GM10266 (cell line): ENCODE measurements at regions not wholly inside any gene's neighbourhood (a gene's known extent, or its start where the extent isn't known, plus 50 kb on each side); places are given as distances from the start of the nearest gene placed in this dataset.

Experiments
- DNase-seq: peaks from one replicate; pipeline ENCODE4 v3.0.0; 2012; ENCODE audit errors: extremely low spot score
- TF ChIP-seq, protein P1 (sequence below): IDR thresholded peaks from 2 replicates; pipeline ENCODE4 v1.5.1; 2012; ENCODE audit warnings: mild to moderate bottlenecking, low read depth; ENCODE audit not compliant: control insufficient read depth, insufficient read depth; ENCODE audit errors: missing control alignments

DNA sequence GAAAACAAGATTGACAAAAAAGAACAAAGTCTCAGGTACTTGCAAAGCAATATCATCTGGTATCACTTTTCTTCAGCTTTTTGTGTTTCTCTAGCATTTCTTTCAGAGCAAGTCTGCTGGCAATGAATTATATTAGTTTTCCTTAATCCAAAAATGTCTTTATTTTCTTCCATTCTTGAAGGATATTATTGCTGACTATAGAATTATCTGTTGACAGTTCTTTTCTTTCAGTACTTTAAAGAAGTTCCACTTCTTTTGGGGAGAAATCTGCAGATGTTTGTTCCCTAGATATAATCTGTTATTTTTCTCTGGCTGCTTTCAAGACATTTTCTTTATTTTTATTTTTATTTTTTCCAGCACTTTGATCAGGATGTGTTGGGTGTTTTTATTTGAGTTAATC, 161.8 kb upstream of the SPRED2 start:
- DNase-seq = no peak

DNA sequence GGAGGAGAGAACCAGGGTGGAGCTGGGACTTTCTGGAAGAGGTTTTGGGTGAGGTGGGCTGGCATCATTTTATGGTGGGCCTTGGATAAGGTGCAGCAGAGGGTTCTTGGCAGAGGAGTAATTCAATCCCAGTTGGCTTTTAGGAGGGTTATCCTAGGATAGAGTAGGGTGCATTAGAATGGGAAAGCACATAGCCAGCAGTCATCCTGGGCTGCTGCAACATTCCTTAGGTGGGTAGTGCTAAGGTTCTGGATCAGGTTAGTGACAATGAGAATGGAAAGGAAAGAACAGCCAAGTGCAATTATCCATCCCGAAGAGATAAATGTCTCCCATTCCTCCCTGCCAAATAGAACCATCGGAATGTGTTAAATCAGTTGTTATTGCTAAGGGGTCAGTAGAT, 157.3 kb upstream of the SPRED2 start:
- TF ChIP-seq, protein P1, sequence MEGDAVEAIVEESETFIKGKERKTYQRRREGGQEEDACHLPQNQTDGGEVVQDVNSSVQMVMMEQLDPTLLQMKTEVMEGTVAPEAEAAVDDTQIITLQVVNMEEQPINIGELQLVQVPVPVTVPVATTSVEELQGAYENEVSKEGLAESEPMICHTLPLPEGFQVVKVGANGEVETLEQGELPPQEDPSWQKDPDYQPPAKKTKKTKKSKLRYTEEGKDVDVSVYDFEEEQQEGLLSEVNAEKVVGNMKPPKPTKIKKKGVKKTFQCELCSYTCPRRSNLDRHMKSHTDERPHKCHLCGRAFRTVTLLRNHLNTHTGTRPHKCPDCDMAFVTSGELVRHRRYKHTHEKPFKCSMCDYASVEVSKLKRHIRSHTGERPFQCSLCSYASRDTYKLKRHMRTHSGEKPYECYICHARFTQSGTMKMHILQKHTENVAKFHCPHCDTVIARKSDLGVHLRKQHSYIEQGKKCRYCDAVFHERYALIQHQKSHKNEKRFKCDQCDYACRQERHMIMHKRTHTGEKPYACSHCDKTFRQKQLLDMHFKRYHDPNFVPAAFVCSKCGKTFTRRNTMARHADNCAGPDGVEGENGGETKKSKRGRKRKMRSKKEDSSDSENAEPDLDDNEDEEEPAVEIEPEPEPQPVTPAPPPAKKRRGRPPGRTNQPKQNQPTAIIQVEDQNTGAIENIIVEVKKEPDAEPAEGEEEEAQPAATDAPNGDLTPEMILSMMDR = no peak
- no peak for DNase-seq

More for the DNA sequence above, 161.8 kb upstream of the SPRED2 start:
- TF ChIP-seq, protein P1 = no peak

DNA sequence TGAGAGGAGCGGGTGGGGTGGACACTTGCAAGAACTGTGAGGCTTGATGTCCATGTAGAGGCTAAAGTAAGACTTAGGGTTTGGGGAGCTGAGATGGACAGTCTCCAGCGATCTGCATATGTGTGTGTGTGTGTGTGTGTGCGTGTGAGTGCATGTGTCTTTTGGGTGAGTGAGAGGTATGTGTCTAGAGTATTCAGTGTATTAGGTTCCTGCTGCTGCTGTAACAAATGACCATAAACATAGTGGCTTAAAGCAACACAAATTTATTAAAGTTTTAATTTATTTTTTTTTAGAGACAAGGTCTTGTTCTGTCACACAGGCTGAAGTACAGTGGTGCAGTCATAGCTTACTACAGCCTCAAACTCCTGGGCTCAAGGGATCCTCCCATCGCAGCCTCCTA, 155.4 kb upstream of the SPRED2 start:
- no peak for DNase-seq
- TF ChIP-seq, protein P1 = no peak

DNA sequence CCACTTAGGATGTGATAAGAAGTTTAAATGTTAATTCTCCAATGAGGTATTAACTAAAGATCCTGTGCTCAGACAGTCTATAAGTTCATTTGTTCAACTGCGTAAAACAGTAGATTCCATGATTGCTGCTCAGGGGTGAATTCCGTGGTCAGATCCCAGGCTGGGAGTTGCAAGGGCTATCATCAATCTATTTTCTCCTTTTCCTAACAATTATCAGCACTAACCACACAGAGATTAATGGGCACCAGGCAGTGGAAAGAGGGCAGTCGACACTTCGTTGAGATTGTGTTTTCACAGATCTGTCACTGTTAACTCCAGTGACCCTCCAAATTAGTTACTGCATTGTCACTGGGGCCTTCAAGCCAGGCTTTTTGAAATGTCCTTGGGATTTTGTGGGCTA, 154.1 kb upstream of the SPRED2 start:
- no peak for DNase-seq
- TF ChIP-seq, protein P1 = no peak

DNA sequence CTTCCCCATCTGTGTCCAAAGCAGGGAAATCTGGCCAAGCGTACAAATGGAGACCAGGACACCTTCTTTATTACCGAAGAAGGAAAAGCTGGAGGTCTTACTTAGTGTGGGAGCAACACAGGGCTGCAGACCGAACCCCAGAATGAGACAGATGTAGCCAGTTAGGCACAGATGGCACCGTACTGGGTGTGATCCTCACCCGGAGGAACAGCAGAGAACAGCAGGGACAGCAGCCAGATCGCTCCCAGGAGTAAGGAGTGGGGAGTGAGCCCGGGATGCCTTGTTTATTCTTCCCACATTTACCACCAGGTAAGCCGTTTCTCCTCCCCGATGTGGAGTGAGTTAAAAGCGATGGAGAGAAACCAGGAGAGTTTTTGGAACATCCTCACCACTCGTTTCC, 150.7 kb upstream of the SPRED2 start:
- TF ChIP-seq, protein P1 = no peak
- no peak for DNase-seq

DNA sequence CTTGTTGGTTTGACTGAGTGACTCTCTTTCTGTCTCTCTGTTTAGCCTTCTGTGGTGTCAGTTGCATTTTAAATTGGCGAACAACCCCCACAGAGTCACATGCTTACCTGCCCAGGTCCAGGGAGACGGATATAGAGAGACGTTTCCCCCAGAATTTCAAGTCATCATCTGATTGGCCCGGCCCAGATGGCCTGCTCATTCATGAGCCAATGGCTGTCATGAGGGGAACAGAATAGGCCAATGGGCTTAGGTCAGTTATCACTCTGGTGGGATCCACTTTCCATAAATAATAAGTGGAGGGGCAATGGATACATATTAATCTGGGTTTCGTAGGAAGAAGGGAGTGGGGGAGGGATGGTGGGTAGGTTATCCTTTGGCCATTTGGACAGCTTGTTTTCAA, 150.0 kb upstream of the SPRED2 start:
- no peak for DNase-seq
- TF ChIP-seq, protein P1 = no peak

DNA sequence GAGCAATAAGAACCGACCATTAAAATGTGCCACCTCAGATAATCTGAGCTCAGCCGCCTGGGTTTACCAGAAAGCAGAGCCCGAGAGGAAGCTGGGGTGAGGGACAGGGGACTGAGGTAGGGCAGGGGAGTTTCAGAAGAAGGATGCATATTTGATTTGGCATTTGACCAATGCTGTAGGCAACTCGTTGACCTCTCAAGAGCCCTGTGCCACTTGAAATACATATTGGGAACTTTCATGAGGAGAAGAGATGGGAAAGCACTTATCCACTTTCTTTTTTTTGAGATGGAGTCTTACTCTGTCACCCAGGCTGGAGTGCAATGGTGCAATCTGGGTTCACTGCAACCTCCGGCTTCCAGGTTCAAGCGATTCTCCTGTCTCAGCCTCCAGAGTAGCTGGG, 148.4 kb upstream of the SPRED2 start:
- TF ChIP-seq, protein P1 = no peak
- no peak for DNase-seq
